ENCODE measurements at regions not wholly inside any gene's neighbourhood (a gene's known extent, or its start where the extent isn't known, plus 50 kb on each side); places are given as distances from the start of the nearest gene placed in this dataset.

GRCh38 chr2:5942204-5942603 lies 250.0 kb downstream of the SOX11 start:
- H3K4me3 ChIP-seq = no peak overlapping the region
- H3K9me3 ChIP-seq = no peaks in the 10 kb centered on the region
- 50% methylated on average over 2 of the region's 7 CpGs for WGBS (ENCODE audit: insufficient coverage, low coverage, low lambda C conversion rate, missing lambda C conversion rate)
- H3K4me1 ChIP-seq = no peaks in the 10 kb centered on the region
- intact Hi-C loops (cut with DNase I) = no loop called here
- DNase-seq (no peak), ATAC-seq (no peak)
- H3K27ac ChIP-seq = no peak overlapping the region
- H3K36me3 ChIP-seq = no peaks in the 10 kb centered on the region
- no peaks in the 10 kb centered on the region for H3K27me3 ChIP-seq
- TF ChIP-seq POLR2A (IDR thresholded peaks at IDR 0.05) (no peak), CTCF (IDR thresholded peaks at IDR 0.05) (no peak)

GRCh38 chr2:5945742-5946141 lies 253.6 kb downstream of the SOX11 start:
- H3K27ac ChIP-seq = no peak overlapping the region
- H3K36me3 ChIP-seq = no peaks in the 10 kb centered on the region
- WGBS (ENCODE audit: insufficient coverage, low coverage, low lambda C conversion rate, missing lambda C conversion rate) = 65% methylated on average over 7 of the region's 9 CpGs
- H3K27me3 ChIP-seq = no peaks in the 10 kb centered on the region
- ATAC-seq = no peak
- no peaks in the 10 kb centered on the region for H3K9me3 ChIP-seq
- intact Hi-C loops (cut with DNase I) = no loop called here
- no peak for DNase-seq
- H3K4me3 ChIP-seq = no peak overlapping the region
- no peaks in the 10 kb centered on the region for H3K4me1 ChIP-seq
- no peak for TF ChIP-seq CTCF (IDR thresholded peaks at IDR 0.05)
- no peak for TF ChIP-seq POLR2A (IDR thresholded peaks at IDR 0.05)

- TF ChIP-seq POLR2A (IDR thresholded peaks at IDR 0.05) (no peak), CTCF (IDR thresholded peaks at IDR 0.05) (no peak)
- intact Hi-C loops (cut with DNase I) = no loop called here
- no peaks in the 10 kb centered on the region for H3K4me1 ChIP-seq
- no peak overlapping the region for H3K4me3 ChIP-seq
- no peak overlapping the region for H3K27ac ChIP-seq
- H3K36me3 ChIP-seq = no peaks in the 10 kb centered on the region
- ATAC-seq = no peak
- WGBS (ENCODE audit: insufficient coverage, low coverage, low lambda C conversion rate, missing lambda C conversion rate) = 31% methylated on average over 13 of the region's 15 CpGs
- DNase-seq = no peak
- H3K27me3 ChIP-seq = no peaks in the 10 kb centered on the region
- H3K9me3 ChIP-seq = no peaks in the 10 kb centered on the region
Observed at GRCh38 chr2:5946225-5947115, 254.3 kb downstream of the SOX11 start.

GRCh38 chr2:5950736-5951135 lies 258.6 kb downstream of the SOX11 start:
- intact Hi-C loops (cut with DNase I) = no loop called here
- no peak for TF ChIP-seq CTCF (IDR thresholded peaks at IDR 0.05)
- no peak for TF ChIP-seq POLR2A (IDR thresholded peaks at IDR 0.05)
- Histone ChIP-seq H3K4me1 (no peaks in the 10 kb centered on the region), H3K36me3 (no peaks in the 10 kb centered on the region), H3K4me3 (no peak overlapping the region), H3K27me3 (no peaks in the 10 kb centered on the region), H3K9me3 (no peaks in the 10 kb centered on the region), H3K27ac (no peak overlapping the region)
- DNase-seq = no peak
- 70% methylated on average over 5 of the region's 5 CpGs for WGBS (ENCODE audit: insufficient coverage, low coverage, low lambda C conversion rate, missing lambda C conversion rate)
- ATAC-seq = no peak

Data from right lobe of liver (tissue), 6 donors.